ENCODE measurements at regions not wholly inside any gene's neighbourhood (a gene's known extent, or its start where the extent isn't known, plus 50 kb on each side); places are given as distances from the start of the nearest gene placed in this dataset.

DNA sequence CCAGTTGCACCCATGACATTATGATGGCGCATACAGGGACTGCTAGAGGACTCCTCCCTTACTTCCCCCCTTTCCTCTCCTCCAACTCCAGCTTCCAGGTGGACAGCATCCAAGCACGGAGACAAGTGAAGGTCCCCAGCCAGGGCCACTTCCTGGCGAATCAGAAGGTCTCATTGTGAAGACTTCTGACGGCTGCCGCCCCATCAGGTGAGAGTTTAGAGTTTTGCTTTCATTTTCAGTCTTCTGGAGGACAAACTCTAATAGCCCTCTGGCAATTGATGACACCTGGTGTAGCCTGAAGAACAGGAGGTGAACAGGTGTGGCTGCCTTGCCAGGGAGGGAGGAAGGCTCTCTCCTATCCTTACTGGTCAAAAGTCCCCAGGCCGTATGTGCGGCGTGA lies 77.3 kb upstream of the KCNH7 start:
- DNase-seq (ENCODE audit: low spot score in 2 of 2), result no peak
- TF ChIP-seq, protein P1, sequence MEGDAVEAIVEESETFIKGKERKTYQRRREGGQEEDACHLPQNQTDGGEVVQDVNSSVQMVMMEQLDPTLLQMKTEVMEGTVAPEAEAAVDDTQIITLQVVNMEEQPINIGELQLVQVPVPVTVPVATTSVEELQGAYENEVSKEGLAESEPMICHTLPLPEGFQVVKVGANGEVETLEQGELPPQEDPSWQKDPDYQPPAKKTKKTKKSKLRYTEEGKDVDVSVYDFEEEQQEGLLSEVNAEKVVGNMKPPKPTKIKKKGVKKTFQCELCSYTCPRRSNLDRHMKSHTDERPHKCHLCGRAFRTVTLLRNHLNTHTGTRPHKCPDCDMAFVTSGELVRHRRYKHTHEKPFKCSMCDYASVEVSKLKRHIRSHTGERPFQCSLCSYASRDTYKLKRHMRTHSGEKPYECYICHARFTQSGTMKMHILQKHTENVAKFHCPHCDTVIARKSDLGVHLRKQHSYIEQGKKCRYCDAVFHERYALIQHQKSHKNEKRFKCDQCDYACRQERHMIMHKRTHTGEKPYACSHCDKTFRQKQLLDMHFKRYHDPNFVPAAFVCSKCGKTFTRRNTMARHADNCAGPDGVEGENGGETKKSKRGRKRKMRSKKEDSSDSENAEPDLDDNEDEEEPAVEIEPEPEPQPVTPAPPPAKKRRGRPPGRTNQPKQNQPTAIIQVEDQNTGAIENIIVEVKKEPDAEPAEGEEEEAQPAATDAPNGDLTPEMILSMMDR (IDR thresholded peaks at IDR 0.05), result no peak
- Histone ChIP-seq H3K4me3 (no peak overlapping the region), H3K27me3 (no peaks in the 10 kb centered on the region), H3K36me3 (no peaks in the 10 kb centered on the region), H3K4me1 (no peaks in the 10 kb centered on the region), H3K9me3 (no peaks in the 10 kb centered on the region), H3K27ac (no peak overlapping the region)
- intact Hi-C loops (cut with DNase I), result no loop called here

DNA sequence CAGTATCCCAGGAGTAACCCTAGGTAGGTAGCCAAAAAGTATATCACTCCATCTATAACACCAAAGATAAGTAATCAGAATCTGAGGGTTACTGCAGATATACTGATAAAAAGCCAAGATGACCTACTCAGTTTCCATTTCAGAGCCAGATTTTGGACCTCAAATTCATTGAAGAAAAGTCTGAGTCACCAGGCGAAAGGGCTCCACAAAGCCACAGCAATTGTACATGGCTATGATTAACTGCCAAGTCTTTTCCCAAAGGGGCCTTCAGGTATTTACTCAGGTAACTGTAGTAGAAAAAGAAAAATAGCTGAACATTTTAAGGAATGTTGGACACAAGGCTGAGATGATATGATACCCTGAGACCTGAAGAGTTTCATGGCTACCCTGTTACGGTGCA lies 75.6 kb upstream of the KCNH7 start:
- Histone ChIP-seq H3K27me3 (no peaks in the 10 kb centered on the region), H3K4me3 (no peak overlapping the region), H3K4me1 (no peaks in the 10 kb centered on the region), H3K27ac (no peak overlapping the region), H3K9me3 (no peaks in the 10 kb centered on the region), H3K36me3 (no peaks in the 10 kb centered on the region)
- DNase-seq (ENCODE audit: low spot score in 2 of 2), result no peak
- intact Hi-C loops (cut with DNase I), result no loop called here
- TF ChIP-seq, protein P1 (IDR thresholded peaks at IDR 0.05), result no peak

DNA sequence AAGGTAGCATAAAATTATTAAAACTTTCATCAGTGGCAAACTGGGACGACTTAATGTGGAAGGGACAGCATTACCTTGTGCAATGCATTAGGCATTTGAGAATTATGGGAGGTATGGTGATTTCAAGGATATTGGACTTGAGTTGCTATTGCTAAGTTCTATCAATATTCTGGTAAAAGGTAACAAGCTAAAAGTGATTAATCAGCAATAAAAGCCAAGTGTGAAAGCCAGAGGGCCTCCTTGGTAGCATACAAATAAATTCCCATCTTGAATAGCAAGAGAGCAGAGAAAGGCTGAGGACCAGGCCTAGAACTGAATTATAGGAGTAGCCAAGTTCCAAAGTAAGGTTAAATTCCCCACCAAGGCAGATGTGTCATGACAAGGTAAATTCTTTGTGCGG lies 74.2 kb upstream of the KCNH7 start:
- H3K27me3 ChIP-seq, result no peaks in the 10 kb centered on the region
- no peaks in the 10 kb centered on the region for H3K9me3 ChIP-seq
- H3K36me3 ChIP-seq, result no peaks in the 10 kb centered on the region
- H3K4me3 ChIP-seq, result no peak overlapping the region
- no peaks in the 10 kb centered on the region for H3K4me1 ChIP-seq
- intact Hi-C loops (cut with DNase I), result no loop called here
- TF ChIP-seq, protein P1 (IDR thresholded peaks at IDR 0.05), result no peak
- no peak overlapping the region for H3K27ac ChIP-seq
- DNase-seq (ENCODE audit: low spot score in 2 of 2), result no peak

DNA sequence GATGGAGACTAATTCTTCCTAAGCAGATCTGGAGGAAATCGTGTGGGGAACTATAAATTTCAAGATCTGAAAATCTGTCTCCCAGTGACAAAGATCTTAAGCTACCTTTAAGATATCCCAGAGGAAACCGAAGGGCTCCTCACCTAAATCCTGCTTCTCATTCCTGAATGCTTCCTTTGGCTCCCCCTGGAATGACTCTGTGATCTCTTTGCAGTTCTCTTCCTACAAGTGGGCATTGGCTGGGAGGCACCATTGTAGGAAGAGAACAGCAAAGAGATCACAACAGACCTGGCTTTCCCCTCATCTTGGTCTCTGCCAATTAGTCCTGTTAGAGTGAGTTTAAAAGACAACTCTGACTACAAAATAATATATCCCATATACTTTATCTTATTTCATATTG lies 70.0 kb upstream of the KCNH7 start:
- Histone ChIP-seq H3K27me3 (no peaks in the 10 kb centered on the region), H3K9me3 (no peaks in the 10 kb centered on the region), H3K27ac (no peak overlapping the region), H3K4me3 (no peak overlapping the region), H3K4me1 (no peaks in the 10 kb centered on the region), H3K36me3 (no peaks in the 10 kb centered on the region)
- intact Hi-C loops (cut with DNase I), result no loop called here
- TF ChIP-seq, protein P1 (IDR thresholded peaks at IDR 0.05), result no peak
- no peak for DNase-seq (ENCODE audit: low spot score in 2 of 2)

DNA sequence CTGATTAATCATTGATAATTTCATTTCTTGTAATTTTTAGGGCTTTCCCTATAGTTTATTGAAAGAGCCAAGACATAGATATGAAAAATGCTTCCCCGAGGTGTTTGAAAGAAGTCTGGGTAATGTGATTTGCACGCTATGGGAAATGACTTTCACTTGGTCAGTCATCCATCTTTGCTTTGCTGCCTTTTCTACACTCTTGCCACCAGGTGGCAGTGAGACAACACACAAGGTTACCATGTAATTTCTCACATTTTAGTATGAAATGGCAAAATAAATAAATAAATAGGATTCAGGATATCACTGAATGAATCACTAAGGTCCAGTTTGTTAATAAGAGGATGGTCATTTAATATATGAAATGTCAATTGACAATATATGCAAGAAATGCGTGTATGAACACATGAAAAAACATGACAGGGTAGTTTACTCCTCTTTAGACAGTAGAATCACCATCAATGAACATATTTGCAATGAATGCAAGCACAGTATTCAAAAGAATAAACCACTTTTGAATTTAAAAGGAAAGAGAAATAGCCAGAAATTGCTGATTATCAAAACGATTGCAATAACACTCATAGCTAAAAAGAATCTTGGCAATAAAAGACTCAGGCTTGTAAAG lies 52.2 kb upstream of the KCNH7 start:
- TF ChIP-seq, protein P1 (IDR thresholded peaks at IDR 0.05), result peak in 1 of 3 experiments; percentile 12
- intact Hi-C loops (cut with DNase I), result no loop called here
- no peaks in the 10 kb centered on the region for H3K27me3 ChIP-seq
- no peaks in the 10 kb centered on the region for H3K4me1 ChIP-seq
- no peaks in the 10 kb centered on the region for H3K9me3 ChIP-seq
- DNase-seq (ENCODE audit: low spot score in 2 of 2), result no peak
- no peak overlapping the region for H3K27ac ChIP-seq
- H3K4me3 ChIP-seq, result no peak overlapping the region
- H3K36me3 ChIP-seq, result no peaks in the 10 kb centered on the region

DNA sequence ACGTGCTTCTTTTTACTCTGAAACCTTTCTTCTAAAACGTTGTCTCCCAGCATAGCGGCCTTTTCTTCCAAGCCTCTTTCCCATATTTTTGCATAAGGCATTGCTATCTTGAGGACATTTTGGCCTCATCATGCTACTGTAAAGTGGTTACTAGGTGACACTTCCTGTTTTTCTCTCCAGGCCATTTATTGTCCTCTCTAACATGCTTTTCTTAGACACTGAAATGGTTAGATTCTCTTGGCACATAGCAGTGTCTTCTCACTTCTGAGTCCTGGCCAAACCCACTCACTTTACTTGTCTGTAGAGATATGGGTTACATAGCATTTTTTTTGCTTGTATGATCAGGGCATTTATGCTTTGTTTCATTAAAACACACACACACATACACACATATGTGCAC lies 50.1 kb upstream of the KCNH7 start:
- no peaks in the 10 kb centered on the region for H3K36me3 ChIP-seq
- no peak for DNase-seq (ENCODE audit: low spot score in 2 of 2)
- no peaks in the 10 kb centered on the region for H3K9me3 ChIP-seq
- H3K27ac ChIP-seq, result no peak overlapping the region
- TF ChIP-seq, protein P1 (IDR thresholded peaks at IDR 0.05), result no peak
- H3K4me1 ChIP-seq, result no peaks in the 10 kb centered on the region
- H3K4me3 ChIP-seq, result no peak overlapping the region
- H3K27me3 ChIP-seq, result no peaks in the 10 kb centered on the region
- intact Hi-C loops (cut with DNase I), result no loop called here

Data from ascending aorta (tissue), 2 donors.